GM10266 (cell line): ENCODE measurements at regions not wholly inside any gene's neighbourhood (a gene's known extent, or its start where the extent isn't known, plus 50 kb on each side); places are given as distances from the start of the nearest gene placed in this dataset.
"Not testable (repeated sequence)": the region's sequence is repeated elsewhere in the genome, so short reads cannot be mapped to it uniquely, and the experiment has no call there.

Source experiments
- DNase-seq: peaks from one replicate; pipeline ENCODE4 v3.0.0; 2012; ENCODE audit errors: extremely low spot score
- CTCF ChIP-seq: IDR thresholded peaks from 2 replicates; pipeline ENCODE4 v1.5.1; 2012; ENCODE audit warnings: mild to moderate bottlenecking, low read depth; ENCODE audit not compliant: control insufficient read depth, insufficient read depth; ENCODE audit errors: missing control alignments

GRCh38 chr12:38175538-38175937 is 141.0 kb upstream of the ALG10B start:
- DNase-seq, result no peak
- TF ChIP-seq CTCF, result no peak

DNA sequence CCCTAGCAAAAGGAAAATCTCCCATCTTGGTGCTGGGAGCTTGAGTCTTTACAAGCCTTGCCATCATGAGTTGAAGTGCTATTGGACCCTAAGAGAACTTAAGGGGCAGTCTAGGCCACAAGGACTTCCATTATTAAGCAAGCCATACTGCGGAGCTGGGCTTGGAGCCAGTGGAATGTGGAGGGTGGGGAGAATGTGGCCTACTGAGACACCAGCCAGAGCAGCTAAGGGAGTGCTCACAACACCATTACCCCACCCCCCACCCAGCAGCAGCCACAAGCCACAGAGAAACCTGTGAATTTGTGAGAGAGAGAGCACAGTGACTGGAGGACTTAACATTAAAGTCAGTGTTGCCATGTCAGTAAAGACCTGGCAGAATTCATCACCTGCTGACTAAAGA is 133.0 kb upstream of the ALG10B start:
- not testable (repeated sequence) for DNase-seq

- DNase-seq, result not testable (repeated sequence)
These were observed 119.3 kb upstream of the ALG10B start for GRCh38 chr12:38197286-38197685.

DNA sequence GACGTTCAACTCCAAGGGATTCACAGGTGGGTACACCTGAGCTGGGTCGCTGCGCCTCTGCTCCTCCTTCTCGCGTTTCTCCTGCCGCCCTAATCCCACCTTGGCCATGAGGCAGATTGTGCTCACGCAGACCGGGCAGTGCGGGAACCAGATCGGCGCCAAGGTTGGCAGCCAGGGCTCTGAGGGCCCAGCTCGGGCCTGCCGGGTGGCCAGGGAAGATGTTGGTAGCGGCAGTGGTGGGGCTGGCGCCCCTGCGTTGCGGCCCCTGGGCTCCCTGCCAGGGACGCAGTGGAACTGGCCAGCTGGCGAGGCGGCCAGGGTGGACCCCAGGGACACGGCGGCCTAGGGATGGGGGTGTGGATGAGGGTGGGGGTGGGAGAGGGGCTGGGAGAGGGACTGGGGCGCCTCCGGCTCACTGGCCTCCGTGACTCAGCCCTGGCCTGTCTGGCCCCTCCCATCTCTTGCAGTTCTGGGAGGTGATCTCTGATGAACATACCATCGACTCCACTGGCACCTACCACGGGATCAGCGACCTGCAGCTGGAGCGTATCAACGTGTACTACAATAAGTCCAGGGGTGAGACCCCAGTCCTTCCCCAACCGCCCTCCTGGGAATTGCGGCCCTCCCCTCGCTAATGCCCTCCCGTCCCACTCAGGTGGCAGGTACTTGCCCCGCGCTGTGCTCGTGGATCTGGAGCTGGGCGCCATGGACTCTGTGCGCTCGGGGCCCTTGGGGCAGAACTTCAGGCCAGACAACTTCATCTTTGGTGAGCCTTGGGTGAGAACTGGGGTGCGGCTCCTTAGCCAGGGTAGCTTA is 114.9 kb upstream of the ALG10B start:
- TF ChIP-seq CTCF, result no peak
- DNase-seq, result no peak

DNA sequence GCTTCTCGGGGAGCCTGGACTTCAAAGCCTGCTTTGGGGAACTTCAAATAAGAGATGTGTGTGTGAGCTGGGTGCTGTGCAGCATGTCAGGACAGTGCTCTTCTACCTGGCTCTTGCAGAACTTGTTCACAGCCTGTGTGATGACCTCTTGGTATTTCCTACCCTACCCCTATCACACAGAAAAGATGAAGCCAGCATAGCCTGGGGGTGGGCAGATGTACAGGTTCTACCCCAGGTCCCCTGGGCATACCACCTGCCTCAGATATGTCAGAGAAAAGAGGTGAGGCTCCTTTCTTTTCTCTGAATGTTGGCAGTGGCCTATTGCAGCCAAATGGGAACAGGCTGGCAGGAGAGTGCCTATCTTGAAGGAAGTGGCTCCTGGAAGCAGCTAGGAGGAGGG is 111.7 kb upstream of the ALG10B start:
- no peak for DNase-seq
- TF ChIP-seq CTCF, result no peak

- DNase-seq, result no peak
- no peak for TF ChIP-seq CTCF
These were observed 94.6 kb upstream of the ALG10B start for GRCh38 chr12:38222011-38222410.

- DNase-seq, result not testable (repeated sequence)
These were observed 78.2 kb upstream of the ALG10B start for GRCh38 chr12:38238328-38238727.

DNA sequence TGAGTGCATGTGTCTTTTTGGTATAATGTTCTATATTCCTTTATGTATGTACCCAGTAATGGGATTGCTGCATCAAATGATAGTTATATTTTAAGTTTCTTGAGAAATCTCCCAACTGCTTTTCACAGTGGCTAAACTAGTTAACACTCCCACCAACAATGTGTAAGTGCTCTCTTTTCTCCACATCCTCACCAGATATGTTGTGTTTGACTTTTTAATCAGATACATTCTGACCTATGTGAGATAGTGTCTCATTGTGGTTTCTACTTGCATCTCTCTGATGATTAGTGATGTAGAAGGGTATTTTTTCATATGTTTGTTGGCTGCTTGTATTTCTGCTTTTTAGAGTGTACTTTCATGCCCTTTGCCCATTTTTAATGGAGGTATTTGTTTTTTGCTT is 62.8 kb upstream of the ALG10B start:
- TF ChIP-seq CTCF, result no peak
- DNase-seq, result no peak

DNA sequence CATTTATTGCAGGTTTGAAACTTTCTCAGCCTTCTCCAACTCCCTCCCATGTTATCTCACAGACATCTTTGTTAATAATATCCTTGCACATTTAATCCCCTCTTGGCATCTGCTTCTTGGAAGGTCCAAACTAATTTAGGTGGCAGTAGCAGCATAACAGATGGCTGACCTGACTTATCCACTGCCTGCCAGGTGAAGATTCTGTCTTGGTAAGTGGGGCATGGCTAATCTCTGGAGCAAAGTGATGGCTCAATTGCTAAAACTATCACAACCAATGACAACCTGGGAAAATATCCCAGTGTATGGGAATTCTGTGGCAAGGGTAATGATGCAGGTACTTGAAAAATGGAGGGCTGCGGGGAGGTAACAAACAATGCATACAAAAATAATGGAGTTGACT is 58.2 kb upstream of the ALG10B start:
- DNase-seq, result no peak
- TF ChIP-seq CTCF, result no peak
